ENCODE measurements at regions not wholly inside any gene's neighbourhood (a gene's known extent, or its start where the extent isn't known, plus 50 kb on each side); places are given as distances from the start of the nearest gene placed in this dataset.

- no peak overlapping the region for H3K4me3 ChIP-seq (replicated peaks; ENCODE audit: insufficient read depth, low read length)
- TF ChIP-seq GABPA (IDR thresholded peaks at IDR 0.05; ENCODE audit: low read depth) (no peak), REST (IDR thresholded peaks at IDR 0.05; ENCODE audit: insufficient replicate concordance, low read depth) (no peak), CTCF (IDR thresholded peaks at IDR 0.05; ENCODE audit: insufficient read depth, low read length) (no peak), POLR2AphosphoS5 (IDR thresholded peaks at IDR 0.05; ENCODE audit: low read depth) (no peak)
- no peaks in the 10 kb centered on the region for H3K27me3 ChIP-seq (ENCODE audit: insufficient read depth, poor library complexity, severe bottlenecking)
- H3K27ac ChIP-seq (replicated peaks), result no peak overlapping the region
- DNase-seq (ENCODE audit: low read depth in 1 of 2, low spot score in 1 of 2), result no peak
Observed at GRCh38 chr2:215851082-215851481, 162.3 kb downstream of the MREG start.

GRCh38 chr2:215850380-215850779 lies 163.0 kb downstream of the MREG start:
- Histone ChIP-seq H3K4me3 (replicated peaks; ENCODE audit: insufficient read depth, low read length) (no peak overlapping the region), H3K27ac (replicated peaks) (no peak overlapping the region), H3K27me3 (ENCODE audit: insufficient read depth, poor library complexity, severe bottlenecking) (no peaks in the 10 kb centered on the region)
- no peak for TF ChIP-seq REST (IDR thresholded peaks at IDR 0.05; ENCODE audit: insufficient replicate concordance, low read depth)
- no peak for TF ChIP-seq CTCF (IDR thresholded peaks at IDR 0.05; ENCODE audit: insufficient read depth, low read length)
- no peak for DNase-seq (ENCODE audit: low read depth in 1 of 2, low spot score in 1 of 2)

DNA sequence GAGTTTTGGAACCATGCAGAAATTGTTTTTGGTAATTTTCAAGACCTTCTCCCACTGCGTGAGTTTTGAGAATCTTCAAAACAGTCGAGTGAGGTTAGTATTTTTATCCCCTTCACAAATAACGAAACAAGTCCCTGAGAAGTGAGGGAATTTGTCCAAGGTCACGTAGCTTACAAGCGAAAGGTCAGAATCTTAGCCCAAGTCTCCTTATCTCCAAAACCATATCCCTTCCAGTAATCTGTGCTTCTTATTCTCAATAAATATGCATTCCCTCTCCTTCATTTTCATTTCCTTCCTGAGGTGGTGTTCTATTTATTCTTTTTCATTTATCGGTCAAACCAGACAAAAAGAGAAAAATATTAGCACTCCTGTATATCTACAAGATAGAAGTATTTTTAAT lies 163.6 kb downstream of the MREG start:
- no peaks in the 10 kb centered on the region for H3K27me3 ChIP-seq (ENCODE audit: insufficient read depth, poor library complexity, severe bottlenecking)
- no peak for TF ChIP-seq REST (IDR thresholded peaks at IDR 0.05; ENCODE audit: insufficient replicate concordance, low read depth)
- TF ChIP-seq GABPA (IDR thresholded peaks at IDR 0.05; ENCODE audit: low read depth), result no peak
- TF ChIP-seq CTCF (IDR thresholded peaks at IDR 0.05; ENCODE audit: insufficient read depth, low read length), result no peak
- TF ChIP-seq POLR2AphosphoS5 (IDR thresholded peaks at IDR 0.05; ENCODE audit: low read depth), result no peak
- TF ChIP-seq SPI1 (IDR thresholded peaks at IDR 0.05; ENCODE audit: borderline replicate concordance, low read depth), result no peak
- H3K4me3 ChIP-seq (replicated peaks; ENCODE audit: insufficient read depth, low read length), result no peak overlapping the region
- H3K27ac ChIP-seq (replicated peaks), result no peak overlapping the region
- no peak for DNase-seq (ENCODE audit: low read depth in 1 of 2, low spot score in 1 of 2)

Measured in HL-60 (cell line).